ENCODE measurements at regions not wholly inside any gene's neighbourhood (a gene's known extent, or its start where the extent isn't known, plus 50 kb on each side); places are given as distances from the start of the nearest gene placed in this dataset.
A peak's percentile ranks its signal among the peaks of the same experiment; 100 is the strongest.

- Histone ChIP-seq H3K4me3 (ENCODE audit: low read depth, low read length) (no peak overlapping the region), H3K27me3 (replicated peaks; ENCODE audit: control insufficient read depth, insufficient read depth, low read length) (no peaks in the 10 kb centered on the region), H3K36me3 (ENCODE audit: control insufficient read depth, insufficient read depth, low read length) (no peaks in the 10 kb centered on the region), H3K4me1 (no peaks in the 10 kb centered on the region), H3K9me3 (peaks cover 10% of the 10 kb centered on the region)
- no TSS peak for BruUV-seq (replicated peaks)
- H3K27ac Mint-ChIP-seq (ENCODE audit: unreplicated experiment): no peak overlapping the region
- no peaks in the 10 kb centered on the region for H3K36me3 Mint-ChIP-seq (ENCODE audit: insufficient read depth, unreplicated experiment)
- H3K27me3 Mint-ChIP-seq (ENCODE audit: insufficient read depth, unreplicated experiment): no peaks in the 10 kb centered on the region
- ChIA-PET CTCF (interaction anchor here (0.6 kb wide), 1 partner anchor 1102 kb away, joined by 3 read pairs; no protein-coding TSS in a partner anchor), POLR2A (no interaction called here)
- TF ChIP-seq, protein P1, sequence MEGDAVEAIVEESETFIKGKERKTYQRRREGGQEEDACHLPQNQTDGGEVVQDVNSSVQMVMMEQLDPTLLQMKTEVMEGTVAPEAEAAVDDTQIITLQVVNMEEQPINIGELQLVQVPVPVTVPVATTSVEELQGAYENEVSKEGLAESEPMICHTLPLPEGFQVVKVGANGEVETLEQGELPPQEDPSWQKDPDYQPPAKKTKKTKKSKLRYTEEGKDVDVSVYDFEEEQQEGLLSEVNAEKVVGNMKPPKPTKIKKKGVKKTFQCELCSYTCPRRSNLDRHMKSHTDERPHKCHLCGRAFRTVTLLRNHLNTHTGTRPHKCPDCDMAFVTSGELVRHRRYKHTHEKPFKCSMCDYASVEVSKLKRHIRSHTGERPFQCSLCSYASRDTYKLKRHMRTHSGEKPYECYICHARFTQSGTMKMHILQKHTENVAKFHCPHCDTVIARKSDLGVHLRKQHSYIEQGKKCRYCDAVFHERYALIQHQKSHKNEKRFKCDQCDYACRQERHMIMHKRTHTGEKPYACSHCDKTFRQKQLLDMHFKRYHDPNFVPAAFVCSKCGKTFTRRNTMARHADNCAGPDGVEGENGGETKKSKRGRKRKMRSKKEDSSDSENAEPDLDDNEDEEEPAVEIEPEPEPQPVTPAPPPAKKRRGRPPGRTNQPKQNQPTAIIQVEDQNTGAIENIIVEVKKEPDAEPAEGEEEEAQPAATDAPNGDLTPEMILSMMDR (IDR thresholded peaks at IDR 0.05; ENCODE audit: insufficient read depth in 1 of 2, low read depth in 1 of 2, low read length in 1 of 2, severe bottlenecking in 1 of 2, unreplicated experiment in 1 of 2): no peak
- DNase-seq: no peak
- H3K4me3 Mint-ChIP-seq (ENCODE audit: unreplicated experiment): no peak overlapping the region
- peaks cover 39% of the 10 kb centered on the region for H3K9me3 Mint-ChIP-seq (ENCODE audit: unreplicated experiment)
- intact Hi-C loops (cut with micrococcal nuclease; ENCODE audit: unreplicated experiment): no loop called here
- no peaks in the 10 kb centered on the region for H3K4me1 Mint-ChIP-seq (ENCODE audit: low read depth, unreplicated experiment)
Measured at GRCh38 chr5:179405426-179406030, 60.3 kb upstream of the ADAMTS2 start.

DNA sequence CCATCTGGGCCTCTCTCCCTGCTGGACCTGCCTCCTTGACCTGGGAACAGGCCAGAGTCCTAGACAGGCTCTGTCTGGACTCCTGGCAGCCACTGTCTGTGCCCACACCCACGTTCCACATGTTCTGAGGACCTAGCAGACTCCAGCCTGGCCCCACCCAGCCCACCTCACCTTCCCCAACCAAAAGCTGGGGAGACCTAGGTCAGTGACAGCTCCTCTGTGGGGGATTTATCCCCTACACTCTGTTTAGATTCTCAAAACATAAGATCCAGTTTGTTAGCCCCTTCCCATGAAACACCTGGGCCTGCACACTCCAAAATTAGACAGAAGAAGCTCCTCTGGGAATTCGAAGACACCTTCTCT is 59.8 kb upstream of the ADAMTS2 start:
- peaks cover 15% of the 10 kb centered on the region for H3K9me3 ChIP-seq
- POLR2A ChIA-PET: no interaction called here
- BruUV-seq (replicated peaks): no TSS peak
- H3K4me3 Mint-ChIP-seq (ENCODE audit: unreplicated experiment): no peak overlapping the region
- intact Hi-C loops (cut with micrococcal nuclease; ENCODE audit: unreplicated experiment): no loop called here
- H3K27me3 Mint-ChIP-seq (ENCODE audit: insufficient read depth, unreplicated experiment): no peaks in the 10 kb centered on the region
- TF ChIP-seq, protein P1 (IDR thresholded peaks at IDR 0.05; ENCODE audit: insufficient read depth in 1 of 2, low read depth in 1 of 2, low read length in 1 of 2, severe bottlenecking in 1 of 2, unreplicated experiment in 1 of 2): no peak
- CTCF ChIA-PET: no interaction called here
- H3K27me3 ChIP-seq (replicated peaks; ENCODE audit: control insufficient read depth, insufficient read depth, low read length): no peaks in the 10 kb centered on the region
- H3K4me1 ChIP-seq: no peaks in the 10 kb centered on the region
- H3K36me3 ChIP-seq (ENCODE audit: control insufficient read depth, insufficient read depth, low read length): no peaks in the 10 kb centered on the region
- no peak overlapping the region for H3K27ac Mint-ChIP-seq (ENCODE audit: unreplicated experiment)
- DNase-seq: no peak
- H3K36me3 Mint-ChIP-seq (ENCODE audit: insufficient read depth, unreplicated experiment): no peaks in the 10 kb centered on the region
- no peaks in the 10 kb centered on the region for H3K4me1 Mint-ChIP-seq (ENCODE audit: low read depth, unreplicated experiment)
- H3K4me3 ChIP-seq (ENCODE audit: low read depth, low read length): no peak overlapping the region
- peaks cover 43% of the 10 kb centered on the region for H3K9me3 Mint-ChIP-seq (ENCODE audit: unreplicated experiment)

DNA sequence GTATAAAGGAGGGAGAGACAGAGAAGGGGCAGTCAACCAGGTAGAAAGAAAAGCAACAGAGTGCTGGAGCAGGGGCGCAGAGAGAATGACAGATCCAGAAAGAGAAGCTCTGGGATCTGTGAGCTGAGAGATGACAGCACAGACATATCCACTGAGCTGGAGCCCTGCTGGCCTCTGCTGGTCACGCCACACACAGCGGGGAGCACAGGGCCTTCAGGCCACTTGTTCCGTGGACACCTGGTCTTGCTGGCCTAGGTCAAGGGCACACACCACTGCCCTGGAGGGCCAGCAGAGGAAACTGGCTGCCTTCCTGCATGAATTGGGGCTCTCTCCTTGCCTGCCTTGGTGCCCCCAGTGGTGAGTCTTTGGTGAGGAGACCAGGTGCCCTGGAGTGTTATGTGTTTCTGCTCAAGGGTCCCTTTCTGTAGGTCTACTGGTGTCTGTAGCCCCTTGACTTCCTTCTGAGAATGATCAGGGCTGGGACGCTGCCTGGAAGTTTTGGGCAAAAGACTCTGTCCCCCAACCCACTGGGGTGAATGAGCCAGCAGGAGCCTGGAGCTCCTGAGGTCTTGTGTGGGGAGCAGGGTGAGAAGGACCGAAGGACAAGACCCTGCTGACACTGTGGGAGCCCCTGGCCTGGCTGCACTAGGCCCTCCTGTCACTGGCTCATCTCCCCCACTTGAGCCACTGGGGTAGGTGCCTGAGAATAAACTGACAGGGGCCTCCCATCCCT is 59.2 kb upstream of the ADAMTS2 start:
- no peaks in the 10 kb centered on the region for H3K4me1 Mint-ChIP-seq (ENCODE audit: low read depth, unreplicated experiment)
- intact Hi-C loops (cut with micrococcal nuclease; ENCODE audit: unreplicated experiment): no loop called here
- H3K9me3 Mint-ChIP-seq (ENCODE audit: unreplicated experiment): peaks cover 48% of the 10 kb centered on the region
- no peaks in the 10 kb centered on the region for H3K36me3 Mint-ChIP-seq (ENCODE audit: insufficient read depth, unreplicated experiment)
- ChIA-PET POLR2A (no interaction called here), CTCF (interaction anchor here (0.5 kb wide), 1 partner anchor 951 kb away, joined by 3 read pairs; no protein-coding TSS in a partner anchor)
- Histone ChIP-seq H3K27me3 (replicated peaks; ENCODE audit: control insufficient read depth, insufficient read depth, low read length) (no peaks in the 10 kb centered on the region), H3K9me3 (peaks cover 21% of the 10 kb centered on the region), H3K4me3 (ENCODE audit: low read depth, low read length) (no peak overlapping the region), H3K36me3 (ENCODE audit: control insufficient read depth, insufficient read depth, low read length) (no peaks in the 10 kb centered on the region), H3K4me1 (no peaks in the 10 kb centered on the region)
- DNase-seq: no peak
- no TSS peak for BruUV-seq (replicated peaks)
- TF ChIP-seq, protein P1 (IDR thresholded peaks at IDR 0.05; ENCODE audit: insufficient read depth in 1 of 2, low read depth in 1 of 2, low read length in 1 of 2, severe bottlenecking in 1 of 2, unreplicated experiment in 1 of 2): peak; percentile 12 to 26
- no peak overlapping the region for H3K4me3 Mint-ChIP-seq (ENCODE audit: unreplicated experiment)
- H3K27me3 Mint-ChIP-seq (ENCODE audit: insufficient read depth, unreplicated experiment): no peaks in the 10 kb centered on the region
- H3K27ac Mint-ChIP-seq (ENCODE audit: unreplicated experiment): no peak overlapping the region

Measured in Caco-2 (cell line).